Ishikawa (cell line): ENCODE measurements at regions not wholly inside any gene's neighbourhood (a gene's known extent, or its start where the extent isn't known, plus 50 kb on each side); places are given as distances from the start of the nearest gene placed in this dataset.

Source experiments
- CEBPB ChIP-seq: IDR thresholded peaks from 2 replicates; pipeline ENCODE4 v1.6.1; 2012
- CREB1 ChIP-seq: IDR thresholded peaks from 2 replicates; pipeline ENCODE4 v1.6.1; 2012; ENCODE audit warnings: low read depth
- EGR1 ChIP-seq: IDR thresholded peaks from 2 replicates; pipeline ENCODE4 v1.6.1; 2012
- EP300 ChIP-seq: IDR thresholded peaks from 2 replicates; pipeline ENCODE4 v1.6.1; 2012; ENCODE audit warnings: borderline replicate concordance
- FOXM1 ChIP-seq: IDR thresholded peaks from 2 replicates; pipeline ENCODE4 v1.6.1; 2012; ENCODE audit warnings: low read depth, borderline replicate concordance
- MAX ChIP-seq: IDR thresholded peaks from 2 replicates; pipeline ENCODE4 v1.6.1; 2012
- NFIC ChIP-seq: IDR thresholded peaks from 2 replicates; pipeline ENCODE4 v1.6.1; 2012
- RAD21 ChIP-seq: IDR thresholded peaks from 2 replicates; pipeline ENCODE4 v1.6.1; 2012; ENCODE audit warnings: low read depth
- REST ChIP-seq: IDR thresholded peaks from 2 replicates; pipeline ENCODE4 v1.6.1; 2012; ENCODE audit warnings: low read depth, mild to moderate bottlenecking
- TAF1 ChIP-seq: IDR thresholded peaks from 2 replicates; pipeline ENCODE4 v1.6.1; 2012; ENCODE audit warnings: low read depth, mild to moderate bottlenecking
- TCF12 ChIP-seq: IDR thresholded peaks from 2 replicates; pipeline ENCODE4 v1.6.1; 2012; ENCODE audit warnings: low read depth
- TEAD4 ChIP-seq: IDR thresholded peaks from 2 replicates; pipeline ENCODE4 v1.6.1; 2012
- USF1 ChIP-seq: IDR thresholded peaks from 2 replicates; pipeline ENCODE4 v1.6.1; 2012
- YY1 ChIP-seq: IDR thresholded peaks from 2 replicates; pipeline ENCODE4 v1.6.1; 2012; ENCODE audit warnings: low read depth
- ZBTB7A ChIP-seq: IDR thresholded peaks from 2 replicates; pipeline ENCODE4 v1.6.1; 2012; ENCODE audit warnings: low read depth

- no peak for TF ChIP-seq TEAD4
- no peak for TF ChIP-seq USF1
- no peak for TF ChIP-seq CEBPB
- no peak for TF ChIP-seq CREB1
- TF ChIP-seq TAF1: no peak
- no peak for TF ChIP-seq RAD21
- no peak for TF ChIP-seq FOXM1
- TF ChIP-seq NFIC: no peak
- TF ChIP-seq EP300: no peak
- TF ChIP-seq REST: no peak
- TF ChIP-seq TCF12: no peak
- TF ChIP-seq EGR1: no peak
Measured at GRCh38 chr3:73228437-73228836, 167.0 kb downstream of the EBLN2 start.

GRCh38 chr3:73228959-73229358 lies 167.5 kb downstream of the EBLN2 start:
- no peak for TF ChIP-seq FOXM1
- no peak for TF ChIP-seq CREB1
- TF ChIP-seq REST: no peak
- TF ChIP-seq TCF12: no peak
- no peak for TF ChIP-seq NFIC
- TF ChIP-seq EGR1: no peak
- no peak for TF ChIP-seq YY1
- no peak for TF ChIP-seq USF1

GRCh38 chr3:73234354-73235014 lies 173.0 kb downstream of the EBLN2 start:
- no peak for TF ChIP-seq EP300
- TF ChIP-seq TAF1: no peak
- TF ChIP-seq MAX: no peak
- TF ChIP-seq ZBTB7A: no peak
- TF ChIP-seq FOXM1: no peak
- no peak for TF ChIP-seq TEAD4
- no peak for TF ChIP-seq NFIC
- TF ChIP-seq TCF12: no peak

GRCh38 chr3:73235768-73236167 lies 174.3 kb downstream of the EBLN2 start:
- TF ChIP-seq MAX (no peak), REST (no peak), USF1 (no peak), CEBPB (no peak), TAF1 (no peak), TEAD4 (no peak), EP300 (no peak), CREB1 (no peak), NFIC (no peak), ZBTB7A (no peak), RAD21 (no peak), YY1 (no peak), FOXM1 (no peak), TCF12 (no peak), EGR1 (no peak)
